ENCODE measurements at regions not wholly inside any gene's neighbourhood (a gene's known extent, or its start where the extent isn't known, plus 50 kb on each side); places are given as distances from the start of the nearest gene placed in this dataset.

- Histone ChIP-seq H3K27ac (ENCODE audit: extremely low read length, insufficient read depth, low read length) (no peak overlapping the region), H3K9me3 (ENCODE audit: low read length) (no peaks in the 10 kb centered on the region), H3K79me2 (ENCODE audit: insufficient read depth, low read length) (no peaks in the 10 kb centered on the region), H3K4me2 (ENCODE audit: low read depth, low read length) (no peak overlapping the region), H3K27me3 (ENCODE audit: control insufficient read depth in 1 of 2, insufficient read depth in 2 of 2, low read length in 2 of 2) (no peaks in the 10 kb centered on the region), H4K20me1 (ENCODE audit: insufficient read depth, low read length) (no peaks in the 10 kb centered on the region), H3K4me1 (ENCODE audit: insufficient read depth, low read length) (no peaks in the 10 kb centered on the region), H3K36me3 (replicated peaks in 1 of 2; ENCODE audit: control insufficient read depth in 1 of 2, insufficient read depth in 2 of 2, low read length in 2 of 2) (no peaks in the 10 kb centered on the region), H3K9ac (ENCODE audit: insufficient read depth, low read depth, low read length) (no peak overlapping the region), H3K4me3 (replicated peaks in 1 of 3; ENCODE audit: insufficient read depth in 1 of 3, low read depth in 2 of 3, low read length in 3 of 3) (no peak overlapping the region), H2AFZ (ENCODE audit: low read length) (no peak overlapping the region)
- TF ChIP-seq DNMT1 (CRISPR knock-in tag; IDR thresholded peaks at IDR 0.05): no peak
- no peak for TF ChIP-seq CBX2 (IDR thresholded peaks at IDR 0.05; ENCODE audit: low read depth, low read length)
- no peak for TF ChIP-seq CBX2 (CRISPR knock-in tag; IDR thresholded peaks at IDR 0.05; ENCODE audit: low read depth)
- DNase-seq (ENCODE audit: low spot score) (no peak), FAIRE-seq (no peak), ATAC-seq (no peak)
- no TSS peak for BruUV-seq (replicated peaks)
- WGBS (ENCODE audit: low lambda C conversion rate): 0% methylated on average over 1 of the region's 1 CpG
- in situ Hi-C loops (cut with HindIII; ENCODE audit: extremely low pct_ligation_motif_present, low pct_unique_long_range_greater_than_20kb): no loop called here
- intact Hi-C loops (cut with micrococcal nuclease; ENCODE audit: unreplicated experiment): no loop called here
- ChIA-PET POLR2A (no interaction called here), CTCF (ENCODE audit: low intra/inter-chr PET ratio, low total read pairs) (no interaction called here)
Observed at GRCh38 chr1:166629946-166630345, 209.3 kb upstream of the POGK start.

DNA sequence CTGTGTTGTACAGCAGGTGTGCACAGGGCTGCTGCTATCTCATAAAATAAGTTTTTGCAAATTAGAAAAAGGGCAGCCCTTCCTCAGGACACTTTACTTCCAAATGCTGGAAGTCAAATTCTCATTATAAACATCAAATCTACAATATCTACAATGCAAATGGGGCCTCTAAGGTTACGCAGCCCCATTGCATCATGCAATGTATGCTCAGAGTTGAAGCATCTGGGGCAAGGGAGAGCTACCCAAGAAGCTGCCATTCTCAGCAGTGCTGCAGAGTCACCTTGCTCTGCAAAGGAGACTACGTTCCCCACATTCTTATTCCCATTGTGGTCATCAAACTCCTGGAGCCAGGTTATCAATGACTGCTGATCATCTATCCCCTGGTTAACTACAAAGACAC lies 208.9 kb upstream of the POGK start:
- Histone ChIP-seq H3K27ac (ENCODE audit: extremely low read length, insufficient read depth, low read length) (no peak overlapping the region), H4K20me1 (ENCODE audit: insufficient read depth, low read length) (no peaks in the 10 kb centered on the region), H3K4me2 (ENCODE audit: low read depth, low read length) (no peak overlapping the region), H2AFZ (ENCODE audit: low read length) (no peak overlapping the region), H3K79me2 (ENCODE audit: insufficient read depth, low read length) (no peaks in the 10 kb centered on the region), H3K4me1 (ENCODE audit: insufficient read depth, low read length) (no peaks in the 10 kb centered on the region), H3K9me3 (ENCODE audit: low read length) (no peaks in the 10 kb centered on the region), H3K36me3 (replicated peaks in 1 of 2; ENCODE audit: control insufficient read depth in 1 of 2, insufficient read depth in 2 of 2, low read length in 2 of 2) (no peaks in the 10 kb centered on the region), H3K9ac (ENCODE audit: insufficient read depth, low read depth, low read length) (no peak overlapping the region), H3K4me3 (replicated peaks in 1 of 3; ENCODE audit: insufficient read depth in 1 of 3, low read depth in 2 of 3, low read length in 3 of 3) (no peak overlapping the region), H3K27me3 (ENCODE audit: control insufficient read depth in 1 of 2, insufficient read depth in 2 of 2, low read length in 2 of 2) (no peaks in the 10 kb centered on the region)
- DNase-seq (ENCODE audit: low spot score) (no peak), FAIRE-seq (no peak), ATAC-seq (no peak)
- TF ChIP-seq RFX1 (IDR thresholded peaks at IDR 0.05) (no peak), ZNF263 (CRISPR knock-in tag; IDR thresholded peaks at IDR 0.05) (no peak), ZNF567 (CRISPR knock-in tag; IDR thresholded peaks at IDR 0.05; ENCODE audit: borderline replicate concordance) (no peak), ZSCAN9 (CRISPR knock-in tag; IDR thresholded peaks at IDR 0.05; ENCODE audit: borderline replicate concordance) (no peak), ZNF629 (CRISPR knock-in tag; conservative IDR thresholded peaks at IDR 0.05) (no peak), IKZF5 (CRISPR knock-in tag; IDR thresholded peaks at IDR 0.05) (no peak), HOXA9 (CRISPR knock-in tag; IDR thresholded peaks at IDR 0.05; ENCODE audit: borderline replicate concordance) (no peak), ZMYM4 (CRISPR knock-in tag; IDR thresholded peaks at IDR 0.05) (no peak), TEAD3 (CRISPR knock-in tag; optimal IDR thresholded peaks at IDR 0.05; ENCODE audit: borderline replicate concordance) (no peak), ADNP (CRISPR knock-in tag; IDR thresholded peaks at IDR 0.05) (no peak), RXRA (CRISPR knock-in tag; IDR thresholded peaks at IDR 0.05) (no peak), CCDC6 (CRISPR knock-in tag; IDR thresholded peaks at IDR 0.05) (no peak), E2F5 (CRISPR knock-in tag; conservative IDR thresholded peaks at IDR 0.05) (no peak), HOXD1 (CRISPR knock-in tag; IDR thresholded peaks at IDR 0.05) (no peak)
- TF ChIP-seq, protein P1, sequence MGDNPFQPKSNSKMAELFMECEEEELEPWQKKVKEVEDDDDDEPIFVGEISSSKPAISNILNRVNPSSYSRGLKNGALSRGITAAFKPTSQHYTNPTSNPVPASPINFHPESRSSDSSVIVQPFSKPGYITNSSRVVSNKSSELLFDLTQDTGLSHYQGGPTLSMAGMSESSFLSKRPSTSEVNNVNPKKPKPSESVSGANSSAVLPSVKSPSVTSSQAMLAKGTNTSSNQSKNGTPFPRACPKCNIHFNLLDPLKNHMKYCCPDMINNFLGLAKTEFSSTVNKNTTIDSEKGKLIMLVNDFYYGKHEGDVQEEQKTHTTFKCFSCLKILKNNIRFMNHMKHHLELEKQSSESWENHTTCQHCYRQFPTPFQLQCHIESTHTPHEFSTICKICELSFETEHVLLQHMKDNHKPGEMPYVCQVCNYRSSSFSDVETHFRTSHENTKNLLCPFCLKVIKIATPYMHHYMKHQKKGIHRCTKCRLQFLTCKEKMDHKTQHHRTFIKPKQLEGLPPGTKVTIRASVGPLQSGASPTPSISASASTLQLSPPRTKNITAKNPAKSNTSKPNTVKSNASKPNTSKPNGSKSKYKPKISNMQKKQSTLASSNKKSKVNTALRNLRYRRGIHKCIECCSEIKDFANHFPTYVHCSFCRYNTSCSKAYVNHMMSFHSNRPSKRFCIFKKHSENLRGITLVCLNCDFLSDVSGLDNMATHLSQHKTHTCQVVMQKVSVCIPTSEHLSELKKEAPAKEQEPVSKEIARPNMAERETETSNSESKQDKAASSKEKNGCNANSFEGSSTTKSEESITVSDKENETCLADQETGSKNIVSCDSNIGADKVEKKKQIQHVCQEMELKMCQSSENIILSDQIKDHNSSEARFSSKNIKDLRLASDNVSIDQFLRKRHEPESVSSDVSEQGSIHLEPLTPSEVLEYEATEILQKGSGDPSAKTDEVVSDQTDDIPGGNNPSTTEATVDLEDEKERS (CRISPR knock-in tag; IDR thresholded peaks at IDR 0.05): no peak
- in situ Hi-C loops (cut with HindIII; ENCODE audit: extremely low pct_ligation_motif_present, low pct_unique_long_range_greater_than_20kb) (no loop called here), intact Hi-C loops (cut with micrococcal nuclease; ENCODE audit: unreplicated experiment) (no loop called here)
- POLR2A ChIA-PET: no interaction called here
- WGBS (ENCODE audit: low lambda C conversion rate): 0% methylated on average over 2 of the region's 2 CpGs
- no TSS peak for BruUV-seq (replicated peaks)
- CTCF ChIA-PET (ENCODE audit: low intra/inter-chr PET ratio, low total read pairs): no interaction called here

Data from HepG2 (cell line).